Mesenchymal stem cell (in vitro differentiated cells and primary cell): ENCODE measurements at regions not wholly inside any gene's neighbourhood (a gene's known extent, or its start where the extent isn't known, plus 50 kb on each side); places are given as distances from the start of the nearest gene placed in this dataset.
A peak's percentile ranks its signal among the peaks of the same experiment; 100 is the strongest.

Experiments
- DNase-seq: peaks from one replicate; pipeline ENCODE4 v3.0.0-alpha.2; 2013
- H2AFZ ChIP-seq: one replicate; pipeline ENCODE4 v1.6.1; 2013; ENCODE audit warnings: low read depth, mild to moderate bottlenecking, control low read depth, inconsistent platforms, low read length, moderate library complexity
- H2AK5ac ChIP-seq: 2 replicates; pipeline ENCODE4 v1.6.1; 2013; ENCODE audit warnings: low read length, moderate library complexity, mild to moderate bottlenecking, inconsistent platforms; ENCODE audit not compliant: severe bottlenecking
- H2BK120ac ChIP-seq: one replicate; pipeline ENCODE4 v1.6.1; 2013; ENCODE audit warnings: low read depth, mild to moderate bottlenecking, inconsistent platforms, low read length, moderate library complexity
- H2BK12ac ChIP-seq, 2 experiments: one replicate each; pipeline ENCODE4 v1.6.1; 2013; ENCODE audit warnings: inconsistent platforms in 2 of 2, low read length in 2 of 2, mild to moderate bottlenecking in 2 of 2, moderate library complexity in 2 of 2, control low read depth in 1 of 2
- H2BK15ac ChIP-seq: one replicate; pipeline ENCODE4 v1.6.1; 2013; ENCODE audit warnings: mild to moderate bottlenecking, low read depth, inconsistent platforms; ENCODE audit not compliant: poor library complexity, severe bottlenecking
- H2BK5ac ChIP-seq: 2 replicates; pipeline ENCODE4 v1.6.1; 2013; ENCODE audit warnings: low read depth, mild to moderate bottlenecking, low read length, control low read depth, inconsistent platforms; ENCODE audit not compliant: poor library complexity, severe bottlenecking
- H3K14ac ChIP-seq, 2 experiments: one replicate each; pipeline ENCODE4 v1.6.1; 2013; ENCODE audit warnings: inconsistent platforms in 2 of 2, low read length in 2 of 2, control low read depth in 1 of 2, mild to moderate bottlenecking in 1 of 2, moderate library complexity in 1 of 2
- H3K18ac ChIP-seq, 2 experiments: one replicate each; pipeline ENCODE4 v1.6.1; 2013; ENCODE audit warnings: inconsistent platforms in 2 of 2, low read length in 2 of 2, control low read depth in 1 of 2, low read depth in 1 of 2, mild to moderate bottlenecking in 1 of 2
- H3K23ac ChIP-seq, 2 experiments: one replicate each; pipeline ENCODE4 v1.6.1; 2013; ENCODE audit warnings: inconsistent platforms in 2 of 2, low read length in 2 of 2, mild to moderate bottlenecking in 2 of 2, moderate library complexity in 2 of 2, control low read depth in 1 of 2
- H3K27ac ChIP-seq: 2 replicates; pipeline ENCODE4 v1.5.1; 2013; ENCODE audit warnings: mild to moderate bottlenecking, moderate library complexity, low read length, control low read depth, inconsistent platforms; ENCODE audit not compliant: poor library complexity, severe bottlenecking
- H3K27me3 ChIP-seq, 2 experiments: 2 replicates each; pipeline versions ENCODE4 v1.6.1 to v1.7.0; 2013; ENCODE audit warnings: low read length in 2 of 2, mild to moderate bottlenecking in 2 of 2, moderate library complexity in 2 of 2, control low read depth in 1 of 2, inconsistent platforms in 1 of 2; ENCODE audit not compliant: control insufficient read depth in 1 of 2, insufficient read depth in 1 of 2
- H3K36me3 ChIP-seq, 2 experiments: 2 replicates each; pipeline versions ENCODE4 v1.6.1 to v1.7.0; 2013; ENCODE audit warnings: low read length in 2 of 2, control low read depth in 1 of 2, inconsistent platforms in 1 of 2, low read depth in 1 of 2, mild to moderate bottlenecking in 1 of 2; ENCODE audit not compliant: insufficient read depth in 2 of 2, control insufficient read depth in 1 of 2
- H3K4ac ChIP-seq, 2 experiments: one replicate each; pipeline ENCODE4 v1.6.1; 2013; ENCODE audit warnings: inconsistent platforms in 2 of 2, low read length in 2 of 2, mild to moderate bottlenecking in 2 of 2, moderate library complexity in 2 of 2, control low read depth in 1 of 2, low read depth in 1 of 2
- H3K4me1 ChIP-seq: 2 replicates; pipeline ENCODE4 v1.6.1; 2013; ENCODE audit warnings: low read depth, low read length, control low read depth; ENCODE audit not compliant: control insufficient read depth, insufficient read depth
- H3K4me2 ChIP-seq: 2 replicates; pipeline ENCODE4 v1.6.1; 2013; ENCODE audit warnings: low read length, mild to moderate bottlenecking, inconsistent platforms; ENCODE audit not compliant: poor library complexity, severe bottlenecking
- H3K4me3 ChIP-seq, 2 experiments: 2 replicates each; pipeline versions ENCODE4 v1.5.1 to v1.7.0; 2013; ENCODE audit warnings: low read length in 2 of 2, mild to moderate bottlenecking in 2 of 2, control low read depth in 1 of 2, low read depth in 1 of 2; ENCODE audit not compliant: insufficient read depth in 1 of 2
- H3K79me1 ChIP-seq: replicated peaks from 2 replicates; pipeline ENCODE4 v1.6.1; 2013; ENCODE audit warnings: mild to moderate bottlenecking, control low read depth, low read length, inconsistent platforms; ENCODE audit not compliant: poor library complexity, severe bottlenecking
- H3K9ac ChIP-seq: 2 replicates; pipeline ENCODE4 v1.7.0; 2013; ENCODE audit warnings: mild to moderate bottlenecking, low read length, moderate library complexity
- H3K9me3 ChIP-seq: 2 replicates; pipeline ENCODE4 v1.7.0; 2013; ENCODE audit warnings: mild to moderate bottlenecking, low read length; ENCODE audit not compliant: control insufficient read depth
- H4K8ac ChIP-seq: one replicate; pipeline ENCODE4 v1.6.1; 2013; ENCODE audit warnings: inconsistent platforms, mild to moderate bottlenecking, low read length, moderate library complexity
- H4K91ac ChIP-seq: one replicate; pipeline ENCODE4 v1.6.1; 2013; ENCODE audit warnings: mild to moderate bottlenecking, low read length, inconsistent platforms
- WGBS: methylation state at CpG from one replicate; pipeline ENCODE4 v1.1.7; 2013; ENCODE audit warnings: mixed read lengths; 5-methylcytosine and 5-hydroxymethylcytosine counted together

DNA sequence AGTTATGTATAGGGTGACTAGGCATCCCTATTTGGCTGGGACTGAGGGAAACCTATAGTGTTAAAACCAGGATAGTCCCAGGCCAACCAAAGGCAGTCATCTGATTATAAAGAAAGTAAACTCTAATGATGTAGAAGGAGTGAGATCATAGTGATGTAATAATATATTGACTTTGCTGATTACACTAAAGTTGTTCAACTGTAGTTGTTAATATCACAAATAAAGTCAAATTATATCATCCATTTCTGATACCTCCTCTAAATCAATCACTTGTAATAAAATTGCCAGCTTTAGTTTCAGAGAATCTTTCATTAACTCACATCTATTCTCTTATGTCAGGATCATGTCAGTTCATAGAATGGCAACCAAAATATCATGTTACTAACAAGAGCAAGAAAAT lies 98.6 kb downstream of the FOXB1 start:
- H3K9me3 ChIP-seq: no peaks in the 10 kb centered on the region
- no peak overlapping the region for H2BK15ac ChIP-seq
- H3K4me1 ChIP-seq: no peaks in the 10 kb centered on the region
- no peaks in the 10 kb centered on the region for H3K36me3 ChIP-seq
- no peak overlapping the region for H4K8ac ChIP-seq
- H3K23ac ChIP-seq: no peak overlapping the region
- DNase-seq: no peak
- H3K18ac ChIP-seq: no peak overlapping the region
- no peak overlapping the region for H4K91ac ChIP-seq
- no peak overlapping the region for H3K4me2 ChIP-seq
- H3K14ac ChIP-seq: no peak overlapping the region
- no peak overlapping the region for H2BK5ac ChIP-seq
- peaks cover 7 to 20% of the 10 kb centered on the region in 2 experiments for H3K27me3 ChIP-seq
- no peak overlapping the region for H2AFZ ChIP-seq
- no peak overlapping the region for H2AK5ac ChIP-seq
- H2BK12ac ChIP-seq: no peak overlapping the region
- no peaks in the 10 kb centered on the region for H3K79me1 ChIP-seq
- no peak overlapping the region for H3K9ac ChIP-seq
- H3K27ac ChIP-seq: no peak overlapping the region
- H3K4ac ChIP-seq: no peak overlapping the region
- H2BK120ac ChIP-seq: no peak overlapping the region
- H3K4me3 ChIP-seq: no peak overlapping the region

DNA sequence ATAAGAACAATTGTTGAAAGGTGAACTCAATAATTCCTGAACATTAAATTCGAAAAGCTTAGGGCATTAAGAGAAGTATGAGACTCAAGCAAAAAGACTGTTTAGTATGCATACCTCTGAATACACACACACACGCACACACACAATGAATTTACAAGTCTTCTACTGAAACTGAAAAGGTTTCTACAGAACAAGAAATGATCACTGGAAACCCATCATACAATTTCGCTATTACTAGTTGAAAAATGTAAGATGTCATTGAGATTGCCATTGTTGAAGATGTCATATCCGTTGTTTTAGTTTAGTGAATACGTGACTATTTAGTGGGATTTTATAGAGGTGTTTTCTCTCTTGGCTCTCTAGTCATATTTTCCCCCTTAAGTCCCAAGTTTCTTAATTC lies 106.8 kb downstream of the FOXB1 start:
- Histone ChIP-seq H3K18ac (no peak overlapping the region), H3K9me3 (no peaks in the 10 kb centered on the region), H3K4me3 (no peak overlapping the region), H3K9ac (no peak overlapping the region), H3K4me1 (no peaks in the 10 kb centered on the region), H2AFZ (no peak overlapping the region), H4K8ac (no peak overlapping the region), H3K23ac (no peak overlapping the region), H4K91ac (no peak overlapping the region), H2BK12ac (no peak overlapping the region), H3K27me3 (peaks cover 13 to 29% of the 10 kb centered on the region in 2 experiments), H3K36me3 (no peaks in the 10 kb centered on the region), H3K4me2 (no peak overlapping the region), H2BK15ac (no peak overlapping the region), H3K79me1 (no peaks in the 10 kb centered on the region), H3K4ac (no peak overlapping the region), H2BK5ac (no peak overlapping the region), H2BK120ac (no peak overlapping the region), H2AK5ac (no peak overlapping the region), H3K27ac (no peak overlapping the region), H3K14ac (no peak overlapping the region)
- no CpG with 5 or more reads among the region's 5 CpGs for WGBS
- DNase-seq: no peak

DNA sequence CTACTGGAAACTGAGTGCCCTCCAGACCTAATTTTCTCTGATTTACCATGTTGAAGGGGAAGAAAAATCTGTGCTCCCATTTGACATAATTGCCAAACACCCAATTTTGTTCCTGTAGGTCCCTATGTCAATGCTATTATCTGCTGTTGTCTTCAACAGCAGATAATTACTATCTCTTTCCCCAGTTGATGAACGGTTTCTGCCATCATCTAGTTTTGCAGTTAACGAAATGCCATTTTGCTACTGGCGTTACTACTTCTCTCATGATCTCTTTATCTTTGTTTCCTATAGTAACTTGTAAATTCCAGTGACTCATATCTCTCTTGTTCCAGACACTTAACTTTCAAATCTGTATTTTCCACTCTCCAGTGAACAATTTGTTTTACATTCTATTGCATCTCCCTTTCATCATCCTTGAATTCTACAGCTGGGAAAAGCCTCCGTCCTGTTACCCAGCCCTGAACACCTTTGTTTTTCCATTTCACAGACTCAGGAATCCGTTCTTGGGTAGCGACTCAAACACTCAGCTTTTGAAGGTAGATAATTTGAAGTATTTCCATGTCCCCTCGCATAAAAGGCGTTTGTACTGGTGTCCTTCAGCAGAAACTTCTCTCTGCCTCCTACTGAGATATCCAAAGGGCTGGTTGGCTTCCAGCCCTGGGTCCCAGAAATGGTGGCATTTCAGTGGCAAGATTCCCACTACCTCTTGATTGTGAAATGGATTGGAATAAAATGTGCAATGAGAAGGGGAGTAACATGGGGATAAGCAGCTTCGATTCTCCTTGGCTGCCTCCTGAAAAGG lies 111.7 kb downstream of the FOXB1 start:
- no peak overlapping the region for H3K18ac ChIP-seq
- H3K36me3 ChIP-seq: no peaks in the 10 kb centered on the region
- H4K8ac ChIP-seq: no peak overlapping the region
- DNase-seq: peak; percentile 43
- H2BK120ac ChIP-seq: no peak overlapping the region
- no peak overlapping the region for H3K14ac ChIP-seq
- H2AFZ ChIP-seq: no peak overlapping the region
- no peak overlapping the region for H2BK5ac ChIP-seq
- H3K4ac ChIP-seq: no peak overlapping the region
- H3K4me1 ChIP-seq: no peaks in the 10 kb centered on the region
- peak overlapping the region; percentile 23 for H2BK15ac ChIP-seq
- H3K23ac ChIP-seq: no peak overlapping the region
- H3K27me3 ChIP-seq: peaks cover 51 to 63% of the 10 kb centered on the region in 2 experiments
- H3K4me3 ChIP-seq: no peak overlapping the region
- no peak overlapping the region for H3K4me2 ChIP-seq
- no peak overlapping the region for H2BK12ac ChIP-seq
- H3K79me1 ChIP-seq: no peaks in the 10 kb centered on the region
- H4K91ac ChIP-seq: no peak overlapping the region
- H3K9ac ChIP-seq: no peak overlapping the region
- H3K27ac ChIP-seq: no peak overlapping the region
- H2AK5ac ChIP-seq: no peak overlapping the region
- no peaks in the 10 kb centered on the region for H3K9me3 ChIP-seq
- 70% methylated on average over 9 of the region's 9 CpGs for WGBS

DNA sequence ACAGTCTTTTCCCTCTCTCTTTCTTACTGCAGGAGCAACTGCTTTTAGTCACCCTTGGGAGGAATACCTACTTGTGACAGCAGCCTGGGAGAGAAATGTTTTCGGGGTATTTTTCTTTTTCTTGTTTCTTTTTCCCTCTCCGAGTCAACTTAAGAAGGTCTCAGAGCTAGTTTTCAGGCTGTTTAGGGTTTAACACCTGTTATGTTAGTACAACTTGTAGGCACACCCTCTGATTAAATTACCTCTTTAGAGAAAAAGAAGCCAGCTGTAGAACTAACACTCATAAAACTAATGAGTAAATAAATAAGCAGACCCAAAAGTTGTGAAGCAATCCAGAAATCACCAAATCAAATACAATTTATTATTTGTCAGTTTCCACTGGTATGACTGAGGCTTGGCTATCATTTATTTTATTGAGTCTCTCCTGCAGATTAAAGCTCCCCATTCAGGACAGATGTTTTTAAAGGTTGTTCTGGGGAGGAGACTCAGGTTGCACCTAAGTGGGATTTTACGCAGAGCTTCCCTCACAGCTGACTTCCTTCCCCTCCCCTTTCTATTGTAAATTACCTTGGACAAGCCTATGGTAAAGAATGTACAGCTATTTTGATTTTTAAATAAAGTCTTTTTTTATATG lies 112.5 kb downstream of the FOXB1 start:
- Histone ChIP-seq H3K36me3 (no peaks in the 10 kb centered on the region), H2AK5ac (no peak overlapping the region), H3K23ac (no peak overlapping the region), H3K4me2 (no peak overlapping the region), H3K27ac (no peak overlapping the region), H3K4ac (no peak overlapping the region), H2BK120ac (no peak overlapping the region), H4K91ac (no peak overlapping the region), H3K4me3 (no peak overlapping the region), H3K9ac (no peak overlapping the region), H3K14ac (no peak overlapping the region), H3K18ac (no peak overlapping the region), H3K79me1 (no peaks in the 10 kb centered on the region), H2BK5ac (no peak overlapping the region), H3K4me1 (no peaks in the 10 kb centered on the region), H3K9me3 (no peaks in the 10 kb centered on the region), H2AFZ (no peak overlapping the region), H3K27me3 (peaks cover 52 to 70% of the 10 kb centered on the region in 2 experiments), H4K8ac (no peak overlapping the region), H2BK12ac (no peak overlapping the region), H2BK15ac (no peak overlapping the region)
- WGBS: no CpG with 5 or more reads among the region's 3 CpGs
- DNase-seq: no peak
